Smooth muscle cell (in vitro differentiated cells): ENCODE measurements at regions not wholly inside any gene's neighbourhood (a gene's known extent, or its start where the extent isn't known, plus 50 kb on each side); places are given as distances from the start of the nearest gene placed in this dataset. TPM values are rescaled to one million over a fixed set of nuclear protein-coding genes. Genes with fewer than 3 reads are reported as not detected.

ENCODE experiments used
- DNase-seq: peaks from one replicate; lab custom pipeline; 2025; ENCODE audit not compliant: unreplicated experiment; lab: John Stamatoyannopoulos, UW
- H2AFZ ChIP-seq: fragments of 200-600 bp; sonication (generic); 2 replicates; pipeline ENCODE4 v1.6.0; 2016; ENCODE audit warnings: antibody characterized with exemption, low read depth, mild to moderate bottlenecking
- H3F3A ChIP-seq: fragments of 200-600 bp; sonication (generic); 2 replicates; pipeline ENCODE4 v1.6.0; 2017; ENCODE audit warnings: antibody characterized with exemption, low read depth
- H3K27ac ChIP-seq: fragments of 200-600 bp; sonication (generic); 2 replicates; pipeline ENCODE4 v1.5.1; 2016; ENCODE audit warnings: low read depth, mild to moderate bottlenecking
- H3K27me3 ChIP-seq: fragments of 200-600 bp; sonication (generic); 2 replicates; pipeline ENCODE4 v1.6.1; 2016; ENCODE audit warnings: low read depth, mild to moderate bottlenecking
- H3K36me3 ChIP-seq: fragments of 200-600 bp; sonication (generic); 2 replicates; pipeline ENCODE4 v1.5.1; 2016; ENCODE audit warnings: low read depth
- H3K4me1 ChIP-seq: fragments of 200-600 bp; sonication (generic); 2 replicates; pipeline ENCODE4 v1.5.1; 2016; ENCODE audit warnings: low read depth
- H3K4me2 ChIP-seq: fragments of 200-600 bp; sonication (generic); 2 replicates; pipeline ENCODE4 v1.6.0; 2016; ENCODE audit warnings: mild to moderate bottlenecking
- H3K4me3 ChIP-seq: fragments of 200-600 bp; sonication (generic); 2 replicates; pipeline ENCODE4 v1.5.1; 2016; ENCODE audit warnings: mild to moderate bottlenecking
- H3K79me2 ChIP-seq: fragments of 200-600 bp; sonication (generic); 2 replicates; pipeline ENCODE4 v1.6.0; 2016; ENCODE audit warnings: low read depth, mild to moderate bottlenecking
- H3K9ac ChIP-seq: fragments of 200-600 bp; sonication (generic); 2 replicates; pipeline ENCODE4 v1.6.0; 2016; ENCODE audit warnings: low read depth
- H3K9me3 ChIP-seq: fragments of 200-600 bp; sonication (generic); replicated peaks from 2 replicates; pipeline ENCODE4 v1.5.1; 2016; ENCODE audit warnings: low read depth
- H4K20me1 ChIP-seq: fragments of 200-600 bp; sonication (generic); 2 replicates; pipeline ENCODE4 v1.6.0; 2016; ENCODE audit warnings: low read depth
- WGBS: methylation state at CpG from one replicate; pipeline ENCODE4 v1.1.7; 2016; ENCODE audit warnings: low lambda C conversion rate; 5-methylcytosine and 5-hydroxymethylcytosine counted together
- microRNA-seq: library from miRNA; unstranded; fragments of <30 nt; microRNA quantifications from one replicate; pipeline ENCODE4, GENCODE V29; 2016; ENCODE audit warnings: borderline number of aligned reads
- small RNA-seq: library from RNA; depleted of rRNA; stranded (forward); fragments of <200 nt; gene quantifications from one replicate; pipeline ENCODE3, GENCODE V24; 2014
- TF ChIP-seq, protein P1 (sequence below): fragments of 200-600 bp; sonication (generic); IDR thresholded peaks from 2 replicates; pipeline ENCODE4 v1.5.1; 2017; ENCODE audit warnings: borderline replicate concordance, mild to moderate bottlenecking, antibody characterized with exemption; ENCODE audit not compliant: insufficient read depth, poor library complexity, severe bottlenecking

DNA sequence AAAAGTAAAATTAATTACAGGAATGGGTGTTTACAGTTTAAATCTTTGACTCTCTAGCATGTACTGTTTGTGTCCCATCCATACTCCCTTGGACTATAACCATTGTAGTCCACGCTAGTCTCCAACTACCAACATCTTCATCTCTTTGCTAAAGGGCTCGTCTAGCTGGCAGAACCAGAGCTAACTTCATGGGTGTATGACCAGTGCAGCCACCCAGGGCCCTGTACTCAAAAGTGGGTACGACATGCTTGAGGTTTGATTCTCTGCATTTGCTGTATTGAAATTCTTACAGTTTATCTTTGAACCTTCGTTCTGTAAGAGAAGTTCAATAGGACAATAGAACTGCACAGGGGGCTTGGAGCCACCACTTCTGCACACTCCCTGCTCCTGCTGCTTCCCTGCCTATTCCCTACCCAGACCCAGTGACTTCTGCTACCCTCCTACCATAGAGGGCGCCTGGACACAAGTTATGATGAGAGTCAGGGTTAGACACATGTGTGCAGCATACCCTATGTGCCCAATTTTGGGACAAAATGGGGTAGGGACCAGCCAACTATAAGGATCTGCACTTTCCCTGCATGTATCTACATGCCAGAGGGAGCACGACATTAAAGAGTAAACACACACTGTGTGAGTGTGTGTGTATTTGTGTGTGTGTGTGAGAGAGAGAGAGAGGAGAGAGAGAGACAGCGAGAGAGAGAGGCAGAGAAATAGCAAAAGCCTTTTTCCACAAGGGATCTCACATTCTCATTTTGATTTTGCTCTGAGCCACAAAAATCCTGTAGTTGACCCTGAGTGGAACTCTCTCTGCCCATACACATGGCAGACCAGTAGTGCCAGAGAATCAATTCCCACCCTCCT, 59.0 kb upstream of the NECTIN3 start:
- TF ChIP-seq, protein P1, sequence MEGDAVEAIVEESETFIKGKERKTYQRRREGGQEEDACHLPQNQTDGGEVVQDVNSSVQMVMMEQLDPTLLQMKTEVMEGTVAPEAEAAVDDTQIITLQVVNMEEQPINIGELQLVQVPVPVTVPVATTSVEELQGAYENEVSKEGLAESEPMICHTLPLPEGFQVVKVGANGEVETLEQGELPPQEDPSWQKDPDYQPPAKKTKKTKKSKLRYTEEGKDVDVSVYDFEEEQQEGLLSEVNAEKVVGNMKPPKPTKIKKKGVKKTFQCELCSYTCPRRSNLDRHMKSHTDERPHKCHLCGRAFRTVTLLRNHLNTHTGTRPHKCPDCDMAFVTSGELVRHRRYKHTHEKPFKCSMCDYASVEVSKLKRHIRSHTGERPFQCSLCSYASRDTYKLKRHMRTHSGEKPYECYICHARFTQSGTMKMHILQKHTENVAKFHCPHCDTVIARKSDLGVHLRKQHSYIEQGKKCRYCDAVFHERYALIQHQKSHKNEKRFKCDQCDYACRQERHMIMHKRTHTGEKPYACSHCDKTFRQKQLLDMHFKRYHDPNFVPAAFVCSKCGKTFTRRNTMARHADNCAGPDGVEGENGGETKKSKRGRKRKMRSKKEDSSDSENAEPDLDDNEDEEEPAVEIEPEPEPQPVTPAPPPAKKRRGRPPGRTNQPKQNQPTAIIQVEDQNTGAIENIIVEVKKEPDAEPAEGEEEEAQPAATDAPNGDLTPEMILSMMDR, result no peak
- no peak for DNase-seq
- 65% methylated on average over 7 of the region's 7 CpGs for WGBS

More for the DNA sequence above, 59.0 kb upstream of the NECTIN3 start:
- no peaks in the 10 kb centered on the region for H3K27me3 ChIP-seq
- no peak overlapping the region for H3K27ac ChIP-seq
- H3K36me3 ChIP-seq, result no peaks in the 10 kb centered on the region
- no peak overlapping the region for H3K4me3 ChIP-seq
- H3K79me2 ChIP-seq, result no peaks in the 10 kb centered on the region
- no peak overlapping the region for H2AFZ ChIP-seq
- no peaks in the 10 kb centered on the region for H3K4me1 ChIP-seq
- no peak overlapping the region for H3K9ac ChIP-seq
- H4K20me1 ChIP-seq, result no peaks in the 10 kb centered on the region
- H3K9me3 ChIP-seq, result no peaks in the 10 kb centered on the region
- no peaks in the 10 kb centered on the region for H3F3A ChIP-seq
- H3K4me2 ChIP-seq, result no peak overlapping the region

Small RNA genes lying in the stretch of these regions (microRNA-seq; reads per million reads assigned to microRNA genes)
- not detected for gene MIR4445

Small RNA genes lying in the stretch of these regions (small RNA-seq; reads per million reads assigned to genes)
- gene AC078918.1 (not detected), gene MIR4445 (not detected), gene RF00019 (not detected), gene RNU6ATAC15P (not detected)
